Tongue (tissue), 1 donor: ENCODE measurements at regions not wholly inside any gene's neighbourhood (a gene's known extent, or its start where the extent isn't known, plus 50 kb on each side); places are given as distances from the start of the nearest gene placed in this dataset.

ENCODE experiments used
- DNase-seq: peaks from one replicate; pipeline ENCODE4 v3.0.0-alpha.2; 2015

- no peak for DNase-seq
Observed at GRCh38 chr18:75130591-75131328, 78.2 kb downstream of the PTGR3 start.

DNA sequence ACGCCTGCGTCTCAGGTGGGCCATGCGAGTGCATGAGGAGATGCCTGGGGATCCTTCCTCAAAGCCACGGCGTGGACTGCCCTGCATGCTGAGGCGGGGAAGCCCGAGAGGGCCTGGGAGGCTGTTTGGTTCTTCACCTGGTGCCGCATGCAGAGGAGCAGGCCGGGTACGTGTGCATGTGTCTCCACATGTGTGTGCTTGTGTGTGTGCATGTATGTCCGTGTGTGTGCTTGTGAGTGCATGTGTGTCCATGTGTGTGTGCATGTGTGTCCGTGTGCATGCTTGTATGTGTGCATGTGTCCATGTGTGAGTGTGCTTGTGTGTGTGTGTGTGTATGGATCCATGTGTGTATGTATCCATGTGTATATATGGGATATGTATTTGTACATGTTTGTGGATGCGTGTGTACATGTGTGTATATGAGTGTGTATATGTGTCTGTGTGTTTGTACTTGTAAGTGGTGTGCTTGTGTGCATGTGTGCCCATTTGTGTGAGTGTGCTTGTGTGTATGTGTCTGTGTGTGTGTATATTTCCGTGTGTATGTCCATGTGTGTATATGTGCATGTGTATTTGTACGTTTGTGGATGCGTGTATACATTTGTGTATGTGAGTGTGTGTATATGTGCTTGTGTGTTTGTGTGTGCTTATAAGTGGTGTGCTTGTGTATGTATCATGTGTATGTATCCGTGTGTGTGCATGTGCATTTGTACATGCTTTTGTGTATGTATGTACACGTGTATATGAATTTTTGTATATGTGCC is 79.0 kb downstream of the PTGR3 start:
- DNase-seq: no peak

- no peak for DNase-seq
Observed at GRCh38 chr18:75128911-75129716, 79.8 kb downstream of the PTGR3 start.

DNA sequence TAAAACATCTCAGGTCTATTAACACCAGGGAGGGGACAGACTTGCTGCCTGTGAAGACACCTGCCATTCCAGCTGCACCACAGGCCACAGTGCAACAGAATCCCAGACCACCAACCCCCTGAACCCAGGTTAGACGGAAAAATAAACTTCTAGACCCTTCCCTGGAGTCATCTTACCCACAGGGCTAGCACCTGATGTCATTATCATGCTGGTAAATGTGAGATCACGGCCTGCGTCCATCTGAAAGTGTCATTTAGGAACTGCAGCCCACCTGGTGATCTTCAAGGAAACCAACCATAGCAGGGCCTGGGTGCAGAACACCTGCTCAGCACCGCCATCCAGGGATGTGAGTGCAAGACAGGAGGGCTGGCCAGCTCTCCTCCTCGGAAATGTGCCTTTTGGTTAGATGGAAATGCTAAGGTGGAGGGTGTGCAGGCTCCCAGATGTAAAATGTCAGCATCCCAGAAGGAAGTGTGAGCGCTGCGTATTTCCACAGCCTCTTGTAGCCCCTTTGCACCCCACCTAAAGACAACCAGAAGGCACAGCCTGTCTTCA is 80.8 kb downstream of the PTGR3 start:
- DNase-seq: no peak

GRCh38 chr18:75127143-75128021 is 81.6 kb downstream of the PTGR3 start:
- DNase-seq: peak; percentile 78

DNA sequence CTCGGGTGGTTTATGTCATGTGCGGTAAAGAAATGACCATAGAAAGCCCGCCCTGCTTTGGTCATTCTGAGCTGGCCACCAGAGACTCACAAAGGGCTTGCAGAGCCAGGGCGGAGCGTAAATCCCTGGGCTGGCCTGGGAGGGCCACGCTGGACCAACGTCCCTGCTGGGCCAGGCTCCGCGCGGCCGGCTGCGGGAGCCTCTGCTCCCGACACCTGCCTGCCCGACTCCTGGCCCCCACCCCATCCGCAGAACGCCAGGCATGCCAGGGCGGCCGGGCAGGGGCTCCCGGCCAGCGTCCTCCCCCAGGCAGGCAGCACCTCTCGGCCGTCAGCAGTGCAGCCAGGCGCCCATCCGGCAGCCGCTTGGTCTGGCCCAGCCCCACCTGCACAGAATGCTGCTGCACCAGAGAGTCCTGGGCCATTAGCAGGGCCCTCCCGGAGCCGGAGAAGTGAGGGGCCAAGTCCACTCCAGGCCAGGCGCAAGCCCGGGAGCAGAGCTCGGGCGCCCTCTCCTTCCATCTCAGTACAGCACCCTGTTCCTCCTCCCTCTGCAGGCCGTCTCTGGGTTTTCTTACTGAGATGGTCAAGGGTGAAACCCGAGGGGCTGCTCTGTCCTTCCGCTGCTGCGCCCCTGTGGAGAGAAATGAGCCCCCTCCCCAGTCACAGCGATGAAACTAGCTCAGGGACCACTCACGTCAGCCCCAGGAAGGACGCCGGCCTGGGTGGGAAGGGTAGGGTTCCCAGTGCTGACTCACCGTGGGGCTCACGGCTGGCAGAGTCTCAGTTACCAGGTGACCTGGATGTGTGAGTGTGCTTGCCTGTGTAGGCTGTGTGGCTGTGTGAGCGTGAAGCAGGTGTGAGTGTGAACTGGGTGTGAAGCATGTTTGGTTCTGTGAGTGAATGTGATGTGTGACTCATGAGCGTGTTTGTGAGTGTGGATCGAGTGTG is 83.3 kb downstream of the PTGR3 start:
- no peak for DNase-seq

GRCh38 chr18:75124991-75125381 is 84.0 kb downstream of the PTGR3 start:
- peak; percentile 50 for DNase-seq

DNA sequence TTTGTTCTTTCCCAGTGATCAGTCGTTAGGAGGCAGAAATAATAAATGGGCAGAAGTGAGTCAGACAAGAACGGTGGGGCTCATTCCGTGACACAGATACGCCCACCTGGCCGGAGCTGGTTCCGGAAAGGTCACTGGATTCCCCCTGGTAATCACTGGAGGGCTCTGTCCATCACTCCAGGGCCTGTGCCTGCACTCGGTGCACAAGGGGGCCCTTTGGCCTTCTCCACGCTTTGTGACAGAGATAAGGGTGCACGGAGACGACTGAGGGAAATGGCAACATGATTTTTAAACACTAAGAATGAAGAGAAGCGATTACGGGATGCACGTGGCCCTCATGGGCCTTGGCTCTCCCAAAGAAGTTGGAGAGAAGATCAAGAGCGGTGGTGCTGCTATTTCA is 84.4 kb downstream of the PTGR3 start:
- no peak for DNase-seq

GRCh38 chr18:75123113-75123512 is 85.8 kb downstream of the PTGR3 start:
- no peak for DNase-seq

DNA sequence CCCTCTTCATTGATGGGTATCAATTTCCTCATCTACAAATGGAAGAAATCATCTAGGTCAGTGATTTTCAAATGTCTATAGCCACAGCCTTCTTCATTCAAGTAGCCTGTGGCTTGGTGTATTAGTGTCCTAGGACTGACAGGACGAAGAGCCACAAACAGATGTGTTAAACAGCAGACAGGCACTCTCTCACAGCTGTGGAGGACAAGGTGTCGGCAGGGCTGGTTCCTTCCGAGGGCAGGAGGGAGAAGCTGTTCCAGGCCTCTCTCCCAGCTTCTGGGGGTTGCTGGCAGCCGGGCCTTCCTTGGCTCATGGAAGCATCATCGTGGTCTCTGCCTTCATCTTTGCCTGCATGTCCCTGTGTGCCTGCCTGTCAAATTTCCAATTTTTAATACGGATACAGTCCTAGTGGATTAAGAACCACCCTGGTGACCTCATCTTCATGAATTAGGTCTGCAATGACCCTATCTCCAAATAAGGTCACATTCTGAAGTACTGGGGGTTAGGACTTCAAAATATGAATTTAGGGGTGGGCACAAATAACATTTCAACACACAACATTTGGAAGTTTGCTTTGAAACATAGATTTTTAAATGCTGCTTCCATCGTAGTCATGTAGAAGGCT is 86.5 kb downstream of the PTGR3 start:
- DNase-seq: no peak

DNA sequence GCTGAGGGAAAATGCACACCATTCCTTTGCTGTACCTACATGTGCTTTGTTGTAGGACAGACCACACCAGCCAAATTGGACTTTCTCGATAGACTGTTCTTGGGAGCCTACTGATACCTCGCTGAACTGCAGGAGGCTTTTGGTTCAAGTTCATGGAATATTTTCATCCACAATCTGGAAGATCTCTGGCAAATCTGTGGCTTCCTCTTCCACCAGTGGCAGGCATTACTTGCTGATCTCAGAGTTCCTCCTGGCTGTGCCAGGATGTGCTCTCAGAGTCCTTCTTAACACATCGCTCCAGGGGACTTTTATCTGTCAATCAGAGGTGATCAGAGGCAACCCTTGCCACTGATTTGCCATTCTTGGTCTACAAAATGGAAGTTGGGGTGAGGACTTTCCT is 87.7 kb downstream of the PTGR3 start:
- DNase-seq: no peak

DNA sequence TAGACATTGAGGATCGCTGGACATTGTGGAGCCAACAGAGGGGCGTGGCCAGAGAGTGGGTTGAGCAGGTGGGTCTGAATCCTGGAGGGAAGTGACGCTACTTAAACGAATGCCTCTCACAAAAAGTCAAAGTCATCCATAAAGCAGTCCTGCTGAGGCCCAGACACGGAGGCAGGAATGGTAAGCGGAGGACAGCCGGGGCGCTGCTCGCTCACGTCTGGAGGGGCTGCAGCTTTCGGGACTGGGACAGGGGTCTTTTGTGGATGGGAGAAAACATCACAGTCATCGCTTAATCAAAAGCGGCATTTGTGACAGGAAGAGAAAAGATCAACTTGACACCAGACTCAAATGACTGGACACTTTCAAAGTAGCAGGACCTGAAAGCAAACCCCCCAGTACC is 88.4 kb downstream of the PTGR3 start:
- DNase-seq: no peak

GRCh38 chr18:75116809-75117208 is 92.1 kb downstream of the PTGR3 start:
- DNase-seq: no peak

- DNase-seq: no peak
Observed at GRCh38 chr18:75116165-75116564, 92.8 kb downstream of the PTGR3 start.

GRCh38 chr18:75115514-75115913 is 93.4 kb downstream of the PTGR3 start:
- DNase-seq: no peak
